Left ventricle myocardium inferior (tissue), 1 donor: ENCODE measurements at regions not wholly inside any gene's neighbourhood (a gene's known extent, or its start where the extent isn't known, plus 50 kb on each side); places are given as distances from the start of the nearest gene placed in this dataset.

Experiments used
- DNase-seq: peaks from one replicate; pipeline ENCODE4 v3.0.0-alpha.2; 2020
- H3K27ac ChIP-seq: fragments of 200-600 bp; replicated peaks from 2 replicates; pipeline ENCODE4 v1.8.0; 2021
- H3K27me3 ChIP-seq: fragments of 200-600 bp; 2 replicates; pipeline ENCODE4 v1.8.0; 2021; ENCODE audit warnings: low read depth
- H3K36me3 ChIP-seq: fragments of 200-600 bp; 2 replicates; pipeline ENCODE4 v1.8.0; 2021
- H3K4me1 ChIP-seq: fragments of 200-600 bp; 2 replicates; pipeline ENCODE4 v1.8.0; 2021
- H3K4me3 ChIP-seq: fragments of 200-600 bp; 2 replicates; pipeline ENCODE4 v1.8.0; 2021; ENCODE audit warnings: mild to moderate bottlenecking, moderate library complexity
- H3K9me3 ChIP-seq: fragments of 200-600 bp; replicated peaks from 2 replicates; pipeline ENCODE4 v1.8.0; 2021
- CTCF ChIP-seq: fragments of 200-600 bp; IDR thresholded peaks from 2 replicates; pipeline ENCODE4 v1.8.0; 2021; ENCODE audit warnings: antibody characterized with exemption, mild to moderate bottlenecking, borderline replicate concordance
- intact Hi-C: fragments of 100-400 bp; cut with micrococcal nuclease; formaldehyde crosslinking; loops from one replicate; pipeline ENCODE4 v1.11.0; 2022
- donor health status: DM: no; HTN: yes; CAD: no; lungs with severe emphysema.

DNA sequence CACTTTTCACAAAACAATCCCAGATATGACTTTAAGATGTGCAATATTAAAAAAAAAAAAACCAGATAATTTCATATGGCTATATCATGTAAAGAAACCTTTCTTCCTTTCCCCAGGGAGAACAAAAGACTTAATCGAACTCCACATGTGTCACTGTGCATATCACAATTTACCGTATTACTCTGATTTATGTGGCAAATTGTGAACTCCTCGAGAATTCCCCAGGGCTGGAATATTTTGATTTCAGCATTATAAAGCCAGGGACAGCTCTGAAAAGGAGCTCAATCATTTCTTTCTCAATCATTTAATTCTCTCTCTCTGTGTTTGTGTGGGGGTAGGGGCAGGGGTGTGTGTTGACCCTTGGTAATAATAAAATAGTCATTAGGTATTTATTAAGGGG is 165.8 kb downstream of the TDRD15 start:
- H3K27ac ChIP-seq: peak overlapping the region; percentile 65
- intact Hi-C loops: no loop called here

DNA sequence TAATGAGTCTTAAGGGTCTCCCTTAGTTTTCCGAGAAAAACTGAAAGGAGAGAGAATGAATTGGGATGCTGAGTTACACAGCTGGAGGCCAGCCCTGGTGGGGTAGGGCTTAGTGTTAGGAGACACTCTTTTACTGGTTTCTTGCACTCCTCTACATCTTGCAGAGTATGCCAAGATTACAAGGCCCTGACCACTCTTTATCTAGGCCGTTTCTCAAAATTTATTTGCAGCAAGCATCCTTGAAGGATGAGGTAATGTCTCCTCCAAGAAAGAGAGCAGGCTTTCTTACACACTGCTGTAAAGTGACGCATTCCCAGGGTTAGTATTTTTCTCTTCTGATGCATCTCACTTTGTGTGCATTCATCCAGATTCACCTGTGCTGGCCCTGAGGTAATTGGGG is 166.2 kb downstream of the TDRD15 start:
- peaks cover 27% of the 10 kb centered on the region for H3K4me1 ChIP-seq
- no peaks in the 10 kb centered on the region for H3K9me3 ChIP-seq
- H3K36me3 ChIP-seq: no peaks in the 10 kb centered on the region
- no peak for DNase-seq
- H3K4me3 ChIP-seq: no peak overlapping the region
- no peaks in the 10 kb centered on the region for H3K27me3 ChIP-seq
- H3K27ac ChIP-seq: peak overlapping the region; percentile 67
- intact Hi-C loops: no loop called here
- TF ChIP-seq CTCF: no peak

More for the DNA sequence above, 165.8 kb downstream of the TDRD15 start:
- no peak for DNase-seq
- no peaks in the 10 kb centered on the region for H3K27me3 ChIP-seq
- H3K4me3 ChIP-seq: no peak overlapping the region
- H3K9me3 ChIP-seq: no peaks in the 10 kb centered on the region
- peaks cover 26% of the 10 kb centered on the region for H3K4me1 ChIP-seq
- H3K36me3 ChIP-seq: no peaks in the 10 kb centered on the region
- TF ChIP-seq CTCF: no peak

GRCh38 chr2:21291426-21291825 is 167.7 kb downstream of the TDRD15 start:
- TF ChIP-seq CTCF: no peak
- no peak overlapping the region for H3K27ac ChIP-seq

DNA sequence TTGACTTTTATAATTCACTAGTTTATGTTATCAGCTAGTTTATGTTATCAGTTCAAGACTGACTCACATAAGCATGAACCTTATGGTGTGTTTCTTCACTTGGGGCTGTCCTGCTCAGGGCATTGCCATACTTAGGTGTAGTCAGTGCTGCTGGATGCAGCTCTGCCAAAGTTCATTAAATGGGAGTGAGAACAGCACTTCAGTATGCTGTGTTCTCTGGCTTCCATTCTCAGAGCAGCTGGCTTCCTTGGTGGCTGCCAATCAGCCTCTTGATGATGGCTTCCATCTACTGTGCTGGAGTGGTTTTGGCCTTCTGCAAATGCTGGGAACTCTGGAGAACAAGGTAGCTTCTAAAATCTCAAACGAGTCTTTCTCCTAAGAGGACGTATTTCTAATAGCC is 170.7 kb downstream of the TDRD15 start:
- H3K9me3 ChIP-seq: no peaks in the 10 kb centered on the region
- no peaks in the 10 kb centered on the region for H3K27me3 ChIP-seq
- H3K4me1 ChIP-seq: peaks cover 12% of the 10 kb centered on the region
- no peaks in the 10 kb centered on the region for H3K36me3 ChIP-seq
- intact Hi-C loops: no loop called here
- TF ChIP-seq CTCF: no peak
- no peak for DNase-seq
- no peak overlapping the region for H3K4me3 ChIP-seq
- H3K27ac ChIP-seq: no peak overlapping the region

More at GRCh38 chr2:21291426-21291825, 167.7 kb downstream of the TDRD15 start:
- H3K36me3 ChIP-seq: no peaks in the 10 kb centered on the region
- intact Hi-C loops: no loop called here
- peaks cover 27% of the 10 kb centered on the region for H3K4me1 ChIP-seq
- no peaks in the 10 kb centered on the region for H3K27me3 ChIP-seq
- no peak for DNase-seq
- no peak overlapping the region for H3K4me3 ChIP-seq
- no peaks in the 10 kb centered on the region for H3K9me3 ChIP-seq

DNA sequence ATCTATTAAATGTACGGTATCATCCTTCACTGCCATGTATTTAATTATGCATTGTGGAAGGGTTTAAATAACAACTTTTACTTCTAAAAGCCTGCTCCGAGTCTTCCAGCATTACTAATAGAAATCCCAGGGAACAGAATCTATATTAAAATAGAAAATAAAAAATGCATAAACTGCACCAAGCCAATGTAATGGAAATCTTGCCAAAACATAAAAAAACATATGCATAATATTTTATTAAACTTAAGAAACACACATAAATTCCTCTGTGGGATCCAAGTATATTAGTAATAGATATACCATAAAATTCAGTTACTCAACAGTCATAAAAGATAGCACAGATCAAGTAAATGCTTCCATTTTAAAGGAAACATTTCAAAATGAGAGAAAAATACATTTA is 175.6 kb downstream of the TDRD15 start:
- no peaks in the 10 kb centered on the region for H3K27me3 ChIP-seq
- no peak for TF ChIP-seq CTCF
- peaks cover 17% of the 10 kb centered on the region for H3K4me1 ChIP-seq
- no peak overlapping the region for H3K27ac ChIP-seq
- no peaks in the 10 kb centered on the region for H3K36me3 ChIP-seq
- no peak overlapping the region for H3K4me3 ChIP-seq
- no peak for DNase-seq
- no peaks in the 10 kb centered on the region for H3K9me3 ChIP-seq
- intact Hi-C loops: no loop called here

- no peak for DNase-seq
- no peaks in the 10 kb centered on the region for H3K9me3 ChIP-seq
- intact Hi-C loops: no loop called here
- H3K4me3 ChIP-seq: no peak overlapping the region
- peaks cover 14% of the 10 kb centered on the region for H3K4me1 ChIP-seq
- no peaks in the 10 kb centered on the region for H3K36me3 ChIP-seq
- no peak for TF ChIP-seq CTCF
- H3K27me3 ChIP-seq: no peaks in the 10 kb centered on the region
- no peak overlapping the region for H3K27ac ChIP-seq
Measured at GRCh38 chr2:21301871-21302455, 178.2 kb downstream of the TDRD15 start.
